GM23338 (cell line): ENCODE measurements at regions not wholly inside any gene's neighbourhood (a gene's known extent, or its start where the extent isn't known, plus 50 kb on each side); places are given as distances from the start of the nearest gene placed in this dataset.

ENCODE experiments used
- ATAC-seq: fragments of 200-7000 bp; cut with Tn5 transposase; 3 replicates; pipeline ENCODE4 v1.9.1; 2020
- DNase-seq: peaks from one replicate; pipeline ENCODE4 v3.0.0-alpha.2; 2015; ENCODE audit warnings: low spot score
- H2AFZ ChIP-seq: fragments of 200-600 bp; sonication (generic); 2 replicates; pipeline ENCODE4 v1.8.0; 2016; ENCODE audit warnings: antibody characterized with exemption, mild to moderate bottlenecking, moderate library complexity
- H3F3A ChIP-seq: fragments of 200-600 bp; sonication (generic); replicated peaks from 2 replicates; pipeline ENCODE4 v1.8.0; 2017; ENCODE audit warnings: antibody characterized with exemption, mixed run types, low read depth
- H3K27ac ChIP-seq: fragments of 200-600 bp; sonication (generic); 2 replicates; pipeline ENCODE4 v1.6.1; 2016; ENCODE audit warnings: low read depth
- H3K27me3 ChIP-seq: fragments of 200-600 bp; sonication (generic); 2 replicates; pipeline ENCODE4 v1.8.0; 2016; ENCODE audit warnings: mild to moderate bottlenecking, mixed run types, moderate library complexity; ENCODE audit not compliant: insufficient read depth
- H3K36me3 ChIP-seq: fragments of 200-600 bp; sonication (generic); 2 replicates; pipeline ENCODE4 v1.8.0; 2016; ENCODE audit warnings: mild to moderate bottlenecking; ENCODE audit not compliant: insufficient read depth
- H3K4me1 ChIP-seq: fragments of 200-600 bp; sonication (generic); 2 replicates; pipeline ENCODE4 v1.8.0; 2016; ENCODE audit warnings: mild to moderate bottlenecking, moderate library complexity; ENCODE audit not compliant: insufficient read depth
- H3K4me2 ChIP-seq: fragments of 200-600 bp; sonication (generic); 2 replicates; pipeline ENCODE4 v1.7.1; 2017; ENCODE audit warnings: mixed run types
- H3K4me3 ChIP-seq: fragments of 200-600 bp; sonication (generic); 2 replicates; pipeline ENCODE4 v1.6.1; 2016; ENCODE audit warnings: mixed run types
- H3K79me2 ChIP-seq: fragments of 200-600 bp; sonication (generic); replicated peaks from 2 replicates; pipeline ENCODE4 v1.8.0; 2017; ENCODE audit warnings: mild to moderate bottlenecking; ENCODE audit not compliant: insufficient read depth
- H3K9me2 ChIP-seq: fragments of 200-600 bp; sonication (generic); 2 replicates; pipeline ENCODE4 v1.8.0; 2017; ENCODE audit not compliant: insufficient read depth
- H4K20me1 ChIP-seq: fragments of 200-600 bp; sonication (generic); replicated peaks from 2 replicates; pipeline ENCODE4 v1.8.0; 2017; ENCODE audit warnings: mild to moderate bottlenecking; ENCODE audit not compliant: insufficient read depth
- H3K27ac Mint-ChIP-seq: 2 replicates; pipeline ENCODE4 v1.8.0; 2020; ENCODE audit warnings: inconsistent platforms, mild to moderate bottlenecking, moderate library complexity, mixed read lengths
- H3K27me3 Mint-ChIP-seq: 3 replicates; pipeline ENCODE4 v1.8.0; 2022; ENCODE audit warnings: low read depth, mild to moderate bottlenecking, moderate library complexity, mixed read lengths, inconsistent platforms; ENCODE audit not compliant: insufficient read depth, poor library complexity
- H3K36me3 Mint-ChIP-seq: 3 replicates; pipeline ENCODE4 v1.8.0; 2021; ENCODE audit warnings: low read depth, mild to moderate bottlenecking, inconsistent platforms, moderate library complexity, mixed read lengths
- H3K4me1 Mint-ChIP-seq: 3 replicates; pipeline ENCODE4 v1.8.0; 2020; ENCODE audit warnings: mild to moderate bottlenecking, inconsistent platforms, mixed read lengths
- H3K4me3 Mint-ChIP-seq: 3 replicates; pipeline ENCODE4 v1.8.0; 2021; ENCODE audit warnings: moderate library complexity, mild to moderate bottlenecking, inconsistent platforms, mixed read lengths
- H3K9me3 Mint-ChIP-seq: 3 replicates; pipeline ENCODE4 v1.8.0; 2020; ENCODE audit warnings: moderate library complexity, mild to moderate bottlenecking, inconsistent platforms, mixed read lengths
- CREB1 ChIP-seq: fragments of 250-450 bp; sonication (Bioruptor Pico); IDR thresholded peaks from 2 replicates; pipeline ENCODE4 v1.5.0; 2020; ENCODE audit warnings: low read depth, mild to moderate bottlenecking, moderate library complexity
- EZH2 ChIP-seq: fragments of 200-600 bp; sonication (generic); IDR thresholded peaks from one replicate; pipeline ENCODE4 v1.8.0; 2017; ENCODE audit warnings: antibody characterized with exemption, mild to moderate bottlenecking, low read depth; ENCODE audit not compliant: unreplicated experiment
- EZH2phosphoT487 ChIP-seq: fragments of 200-600 bp; sonication (generic); IDR thresholded peaks from one replicate; pipeline ENCODE4 v1.8.1; 2018; ENCODE audit warnings: antibody characterized with exemption; ENCODE audit not compliant: unreplicated experiment
- JUNB ChIP-seq: IDR thresholded peaks from one replicate; pipeline ENCODE4 v1.6.1; 2016; ENCODE audit warnings: antibody characterized with exemption; ENCODE audit not compliant: unreplicated experiment
- NANOG ChIP-seq: IDR thresholded peaks from 2 replicates; pipeline ENCODE4 v1.6.1; 2016; ENCODE audit warnings: antibody characterized with exemption, borderline replicate concordance
- POLR2AphosphoS5 ChIP-seq: IDR thresholded peaks from 2 replicates; pipeline ENCODE4 v1.6.1; 2016; ENCODE audit warnings: antibody characterized with exemption, low read depth
- ZNF114 ChIP-seq: fragments of 250-450 bp; sonication (Bioruptor Pico); IDR thresholded peaks from 2 replicates; pipeline ENCODE4 v1.5.0; 2020; ENCODE audit warnings: mild to moderate bottlenecking, moderate library complexity
- ZNF331 ChIP-seq: fragments of 250-450 bp; sonication (Bioruptor Pico); IDR thresholded peaks from 2 replicates; pipeline ENCODE4 v1.5.0; 2020; ENCODE audit warnings: low read depth, mild to moderate bottlenecking, moderate library complexity
- TF ChIP-seq, protein P1 (sequence below): IDR thresholded peaks from 2 replicates; pipeline ENCODE4 v1.6.1; 2016; ENCODE audit warnings: antibody characterized with exemption
- TF ChIP-seq, protein P2 (sequence below): fragments of 250-450 bp; sonication (Bioruptor Pico); IDR thresholded peaks from 2 replicates; pipeline ENCODE4 v1.5.0; 2020; ENCODE audit warnings: mild to moderate bottlenecking, moderate library complexity
- TF ChIP-seq, protein P3 (sequence below): IDR thresholded peaks from one replicate; pipeline ENCODE4 v1.6.1; 2018; ENCODE audit warnings: antibody characterized with exemption; ENCODE audit not compliant: unreplicated experiment

DNA sequence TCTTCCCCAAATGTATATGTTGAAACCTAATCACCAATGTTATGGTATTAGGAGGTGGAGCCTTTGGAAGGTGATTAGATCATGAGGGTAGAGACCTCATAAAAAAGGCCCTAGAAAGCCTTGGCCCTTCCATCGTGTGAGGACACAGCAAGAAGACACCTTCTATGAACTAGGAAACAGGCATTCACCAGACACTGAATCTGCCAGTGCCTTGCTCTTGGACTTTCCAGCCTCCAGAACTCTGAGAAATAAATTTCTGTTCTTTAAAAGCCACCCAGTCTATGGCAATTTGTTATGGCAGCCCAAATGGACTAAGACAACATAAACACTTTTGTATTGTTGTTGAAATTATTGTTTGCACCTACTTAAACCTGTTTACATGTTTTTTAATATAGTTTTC is 221.8 kb upstream of the RPS6KA3 start:
- Histone ChIP-seq H3K27ac (no peak overlapping the region), H3K9me2 (no peaks in the 10 kb centered on the region), H3K4me3 (no peak overlapping the region), H2AFZ (no peak overlapping the region), H3K36me3 (no peaks in the 10 kb centered on the region), H3K79me2 (no peaks in the 10 kb centered on the region), H4K20me1 (no peaks in the 10 kb centered on the region), H3K4me2 (no peak overlapping the region), H3K27me3 (no peaks in the 10 kb centered on the region), H3K4me1 (no peaks in the 10 kb centered on the region), H3F3A (no peaks in the 10 kb centered on the region)
- Mint-ChIP-seq H3K4me1 (no peaks in the 10 kb centered on the region), H3K4me3 (no peak overlapping the region), H3K27ac (no peak overlapping the region), H3K27me3 (no peaks in the 10 kb centered on the region), H3K36me3 (no peaks in the 10 kb centered on the region), H3K9me3 (no peaks in the 10 kb centered on the region)
- DNase-seq (no peak), ATAC-seq (no peak)
- TF ChIP-seq ZNF331 (CRISPR knock-in tag) (no peak), JUNB (no peak), CREB1 (CRISPR knock-in tag) (no peak), EZH2phosphoT487 (no peak), NANOG (no peak), ZNF114 (CRISPR knock-in tag) (no peak), EZH2 (no peak), POLR2AphosphoS5 (no peak)
- TF ChIP-seq, protein P1, sequence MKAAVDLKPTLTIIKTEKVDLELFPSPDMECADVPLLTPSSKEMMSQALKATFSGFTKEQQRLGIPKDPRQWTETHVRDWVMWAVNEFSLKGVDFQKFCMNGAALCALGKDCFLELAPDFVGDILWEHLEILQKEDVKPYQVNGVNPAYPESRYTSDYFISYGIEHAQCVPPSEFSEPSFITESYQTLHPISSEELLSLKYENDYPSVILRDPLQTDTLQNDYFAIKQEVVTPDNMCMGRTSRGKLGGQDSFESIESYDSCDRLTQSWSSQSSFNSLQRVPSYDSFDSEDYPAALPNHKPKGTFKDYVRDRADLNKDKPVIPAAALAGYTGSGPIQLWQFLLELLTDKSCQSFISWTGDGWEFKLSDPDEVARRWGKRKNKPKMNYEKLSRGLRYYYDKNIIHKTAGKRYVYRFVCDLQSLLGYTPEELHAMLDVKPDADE: no peak
- TF ChIP-seq, protein P2, sequence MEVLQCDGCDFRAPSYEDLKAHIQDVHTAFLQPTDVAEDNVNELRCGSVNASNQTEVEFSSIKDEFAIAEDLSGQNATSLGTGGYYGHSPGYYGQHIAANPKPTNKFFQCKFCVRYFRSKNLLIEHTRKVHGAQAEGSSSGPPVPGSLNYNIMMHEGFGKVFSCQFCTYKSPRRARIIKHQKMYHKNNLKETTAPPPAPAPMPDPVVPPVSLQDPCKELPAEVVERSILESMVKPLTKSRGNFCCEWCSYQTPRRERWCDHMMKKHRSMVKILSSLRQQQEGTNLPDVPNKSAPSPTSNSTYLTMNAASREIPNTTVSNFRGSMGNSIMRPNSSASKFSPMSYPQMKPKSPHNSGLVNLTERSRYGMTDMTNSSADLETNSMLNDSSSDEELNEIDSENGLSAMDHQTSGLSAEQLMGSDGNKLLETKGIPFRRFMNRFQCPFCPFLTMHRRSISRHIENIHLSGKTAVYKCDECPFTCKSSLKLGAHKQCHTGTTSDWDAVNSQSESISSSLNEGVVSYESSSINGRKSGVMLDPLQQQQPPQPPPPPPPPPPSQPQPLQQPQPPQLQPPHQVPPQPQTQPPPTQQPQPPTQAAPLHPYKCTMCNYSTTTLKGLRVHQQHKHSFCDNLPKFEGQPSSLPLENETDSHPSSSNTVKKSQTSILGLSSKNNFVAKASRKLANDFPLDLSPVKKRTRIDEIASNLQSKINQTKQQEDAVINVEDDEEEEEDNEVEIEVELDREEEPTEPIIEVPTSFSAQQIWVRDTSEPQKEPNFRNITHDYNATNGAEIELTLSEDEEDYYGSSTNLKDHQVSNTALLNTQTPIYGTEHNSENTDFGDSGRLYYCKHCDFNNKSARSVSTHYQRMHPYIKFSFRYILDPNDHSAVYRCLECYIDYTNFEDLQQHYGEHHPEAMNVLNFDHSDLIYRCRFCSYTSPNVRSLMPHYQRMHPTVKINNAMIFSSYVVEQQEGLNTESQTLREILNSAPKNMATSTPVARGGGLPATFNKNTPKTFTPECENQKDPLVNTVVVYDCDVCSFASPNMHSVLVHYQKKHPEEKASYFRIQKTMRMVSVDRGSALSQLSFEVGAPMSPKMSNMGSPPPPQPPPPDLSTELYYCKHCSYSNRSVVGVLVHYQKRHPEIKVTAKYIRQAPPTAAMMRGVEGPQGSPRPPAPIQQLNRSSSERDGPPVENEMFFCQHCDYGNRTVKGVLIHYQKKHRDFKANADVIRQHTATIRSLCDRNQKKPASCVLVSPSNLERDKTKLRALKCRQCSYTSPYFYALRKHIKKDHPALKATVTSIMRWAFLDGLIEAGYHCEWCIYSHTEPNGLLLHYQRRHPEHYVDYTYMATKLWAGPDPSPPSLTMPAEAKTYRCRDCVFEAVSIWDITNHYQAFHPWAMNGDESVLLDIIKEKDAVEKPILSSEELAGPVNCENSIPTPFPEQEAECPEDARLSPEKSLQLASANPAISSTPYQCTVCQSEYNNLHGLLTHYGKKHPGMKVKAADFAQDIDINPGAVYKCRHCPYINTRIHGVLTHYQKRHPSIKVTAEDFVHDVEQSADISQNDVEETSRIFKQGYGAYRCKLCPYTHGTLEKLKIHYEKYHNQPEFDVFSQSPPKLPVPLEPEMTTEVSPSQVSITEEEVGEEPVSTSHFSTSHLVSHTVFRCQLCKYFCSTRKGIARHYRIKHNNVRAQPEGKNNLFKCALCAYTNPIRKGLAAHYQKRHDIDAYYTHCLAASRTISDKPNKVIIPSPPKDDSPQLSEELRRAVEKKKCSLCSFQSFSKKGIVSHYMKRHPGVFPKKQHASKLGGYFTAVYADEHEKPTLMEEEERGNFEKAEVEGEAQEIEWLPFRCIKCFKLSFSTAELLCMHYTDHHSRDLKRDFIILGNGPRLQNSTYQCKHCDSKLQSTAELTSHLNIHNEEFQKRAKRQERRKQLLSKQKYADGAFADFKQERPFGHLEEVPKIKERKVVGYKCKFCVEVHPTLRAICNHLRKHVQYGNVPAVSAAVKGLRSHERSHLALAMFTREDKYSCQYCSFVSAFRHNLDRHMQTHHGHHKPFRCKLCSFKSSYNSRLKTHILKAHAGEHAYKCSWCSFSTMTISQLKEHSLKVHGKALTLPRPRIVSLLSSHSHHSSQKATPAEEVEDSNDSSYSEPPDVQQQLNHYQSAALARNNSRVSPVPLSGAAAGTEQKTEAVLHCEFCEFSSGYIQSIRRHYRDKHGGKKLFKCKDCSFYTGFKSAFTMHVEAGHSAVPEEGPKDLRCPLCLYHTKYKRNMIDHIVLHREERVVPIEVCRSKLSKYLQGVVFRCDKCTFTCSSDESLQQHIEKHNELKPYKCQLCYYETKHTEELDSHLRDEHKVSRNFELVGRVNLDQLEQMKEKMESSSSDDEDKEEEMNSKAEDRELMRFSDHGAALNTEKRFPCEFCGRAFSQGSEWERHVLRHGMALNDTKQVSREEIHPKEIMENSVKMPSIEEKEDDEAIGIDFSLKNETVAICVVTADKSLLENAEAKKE (CRISPR knock-in tag): no peak
- TF ChIP-seq, protein P3, sequence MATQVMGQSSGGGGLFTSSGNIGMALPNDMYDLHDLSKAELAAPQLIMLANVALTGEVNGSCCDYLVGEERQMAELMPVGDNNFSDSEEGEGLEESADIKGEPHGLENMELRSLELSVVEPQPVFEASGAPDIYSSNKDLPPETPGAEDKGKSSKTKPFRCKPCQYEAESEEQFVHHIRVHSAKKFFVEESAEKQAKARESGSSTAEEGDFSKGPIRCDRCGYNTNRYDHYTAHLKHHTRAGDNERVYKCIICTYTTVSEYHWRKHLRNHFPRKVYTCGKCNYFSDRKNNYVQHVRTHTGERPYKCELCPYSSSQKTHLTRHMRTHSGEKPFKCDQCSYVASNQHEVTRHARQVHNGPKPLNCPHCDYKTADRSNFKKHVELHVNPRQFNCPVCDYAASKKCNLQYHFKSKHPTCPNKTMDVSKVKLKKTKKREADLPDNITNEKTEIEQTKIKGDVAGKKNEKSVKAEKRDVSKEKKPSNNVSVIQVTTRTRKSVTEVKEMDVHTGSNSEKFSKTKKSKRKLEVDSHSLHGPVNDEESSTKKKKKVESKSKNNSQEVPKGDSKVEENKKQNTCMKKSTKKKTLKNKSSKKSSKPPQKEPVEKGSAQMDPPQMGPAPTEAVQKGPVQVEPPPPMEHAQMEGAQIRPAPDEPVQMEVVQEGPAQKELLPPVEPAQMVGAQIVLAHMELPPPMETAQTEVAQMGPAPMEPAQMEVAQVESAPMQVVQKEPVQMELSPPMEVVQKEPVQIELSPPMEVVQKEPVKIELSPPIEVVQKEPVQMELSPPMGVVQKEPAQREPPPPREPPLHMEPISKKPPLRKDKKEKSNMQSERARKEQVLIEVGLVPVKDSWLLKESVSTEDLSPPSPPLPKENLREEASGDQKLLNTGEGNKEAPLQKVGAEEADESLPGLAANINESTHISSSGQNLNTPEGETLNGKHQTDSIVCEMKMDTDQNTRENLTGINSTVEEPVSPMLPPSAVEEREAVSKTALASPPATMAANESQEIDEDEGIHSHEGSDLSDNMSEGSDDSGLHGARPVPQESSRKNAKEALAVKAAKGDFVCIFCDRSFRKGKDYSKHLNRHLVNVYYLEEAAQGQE: no peak
